ENCODE measurements at regions not wholly inside any gene's neighbourhood (a gene's known extent, or its start where the extent isn't known, plus 50 kb on each side); places are given as distances from the start of the nearest gene placed in this dataset.

DNA sequence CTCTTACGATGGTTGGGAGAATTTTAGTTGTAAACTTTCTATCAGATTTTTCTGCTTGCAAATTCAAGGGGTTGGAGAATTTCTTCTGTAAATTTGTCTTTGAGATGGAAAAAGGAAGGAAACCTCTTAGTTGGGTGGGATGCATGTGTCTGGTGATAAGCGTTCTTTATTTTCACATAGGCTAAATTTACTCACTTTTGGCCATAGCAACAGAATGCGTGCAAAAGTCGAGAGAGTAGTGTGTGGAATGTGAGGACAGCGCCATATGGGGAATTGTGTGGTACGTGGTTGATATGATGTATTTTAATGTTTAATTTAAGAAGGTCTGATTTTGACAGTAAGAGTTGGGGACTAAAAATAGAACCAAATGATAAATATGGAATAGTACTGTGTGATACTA lies 282.2 kb downstream of the TAF11L14 start:
- TF ChIP-seq, protein P1, sequence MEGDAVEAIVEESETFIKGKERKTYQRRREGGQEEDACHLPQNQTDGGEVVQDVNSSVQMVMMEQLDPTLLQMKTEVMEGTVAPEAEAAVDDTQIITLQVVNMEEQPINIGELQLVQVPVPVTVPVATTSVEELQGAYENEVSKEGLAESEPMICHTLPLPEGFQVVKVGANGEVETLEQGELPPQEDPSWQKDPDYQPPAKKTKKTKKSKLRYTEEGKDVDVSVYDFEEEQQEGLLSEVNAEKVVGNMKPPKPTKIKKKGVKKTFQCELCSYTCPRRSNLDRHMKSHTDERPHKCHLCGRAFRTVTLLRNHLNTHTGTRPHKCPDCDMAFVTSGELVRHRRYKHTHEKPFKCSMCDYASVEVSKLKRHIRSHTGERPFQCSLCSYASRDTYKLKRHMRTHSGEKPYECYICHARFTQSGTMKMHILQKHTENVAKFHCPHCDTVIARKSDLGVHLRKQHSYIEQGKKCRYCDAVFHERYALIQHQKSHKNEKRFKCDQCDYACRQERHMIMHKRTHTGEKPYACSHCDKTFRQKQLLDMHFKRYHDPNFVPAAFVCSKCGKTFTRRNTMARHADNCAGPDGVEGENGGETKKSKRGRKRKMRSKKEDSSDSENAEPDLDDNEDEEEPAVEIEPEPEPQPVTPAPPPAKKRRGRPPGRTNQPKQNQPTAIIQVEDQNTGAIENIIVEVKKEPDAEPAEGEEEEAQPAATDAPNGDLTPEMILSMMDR (IDR thresholded peaks at IDR 0.05) = no peak
- TF ChIP-seq POLR2A (IDR thresholded peaks at IDR 0.05) = no peak
